HG03039 (cell line): ENCODE measurements at regions not wholly inside any gene's neighbourhood (a gene's known extent, or its start where the extent isn't known, plus 50 kb on each side); places are given as distances from the start of the nearest gene placed in this dataset.

Source experiments
- ATAC-seq: cut with Tn5 transposase; IDR thresholded peaks from one replicate; pipeline ENCODE4 v1.9.1; 2021; ENCODE audit warnings: mild to moderate bottlenecking, moderate library complexity; ENCODE audit not compliant: unreplicated experiment

- no peak for ATAC-seq
Measured at GRCh38 chr1:212525479-212526110, 83.0 kb upstream of the ATF3 start.

- ATAC-seq, result no peak
Measured at GRCh38 chr1:212526111-212526491, 82.5 kb upstream of the ATF3 start.

- ATAC-seq, result no peak
Measured at GRCh38 chr1:212528501-212528900, 80.1 kb upstream of the ATF3 start.

GRCh38 chr1:212529211-212529741 lies 79.3 kb upstream of the ATF3 start:
- no peak for ATAC-seq

- ATAC-seq, result no peak
Measured at GRCh38 chr1:212531267-212531666, 77.3 kb upstream of the ATF3 start.

GRCh38 chr1:212531796-212532195 lies 76.8 kb upstream of the ATF3 start:
- ATAC-seq, result no peak

GRCh38 chr1:212532469-212533147 lies 76.0 kb upstream of the ATF3 start:
- no peak for ATAC-seq

GRCh38 chr1:212533148-212533517 lies 75.4 kb upstream of the ATF3 start:
- no peak for ATAC-seq

- ATAC-seq, result no peak
Measured at GRCh38 chr1:212536586-212536985, 72.0 kb upstream of the ATF3 start.

GRCh38 chr1:212537610-212538009 lies 71.0 kb upstream of the ATF3 start:
- no peak for ATAC-seq

GRCh38 chr1:212539737-212540430 lies 68.7 kb upstream of the ATF3 start:
- ATAC-seq, result no peak

- no peak for ATAC-seq
Measured at GRCh38 chr1:212542761-212543187, 65.8 kb upstream of the ATF3 start.

- ATAC-seq, result no peak
Measured at GRCh38 chr1:212544110-212544509, 64.5 kb upstream of the ATF3 start.

- no peak for ATAC-seq
Measured at GRCh38 chr1:212545941-212546635, 62.5 kb upstream of the ATF3 start.

GRCh38 chr1:212549503-212550017 lies 59.0 kb upstream of the ATF3 start:
- no peak for ATAC-seq

GRCh38 chr1:212551929-212552328 lies 56.6 kb upstream of the ATF3 start:
- no peak for ATAC-seq

- ATAC-seq, result no peak
Measured at GRCh38 chr1:212553676-212554075, 54.9 kb upstream of the ATF3 start.

GRCh38 chr1:212554401-212554800 lies 54.2 kb upstream of the ATF3 start:
- no peak for ATAC-seq

GRCh38 chr1:212555426-212555825 lies 53.1 kb upstream of the ATF3 start:
- no peak for ATAC-seq

GRCh38 chr1:212556822-212557549 lies 51.6 kb upstream of the ATF3 start:
- ATAC-seq, result no peak
